Gastroesophageal sphincter (tissue), 3 donors: ENCODE measurements at regions not wholly inside any gene's neighbourhood (a gene's known extent, or its start where the extent isn't known, plus 50 kb on each side); places are given as distances from the start of the nearest gene placed in this dataset.

Experiments used
- CTCF ChIP-seq, 4 experiments: fragments of 200-600 bp in 2 of 4; fragments of 450-650 bp in 2 of 4; sonication (generic) in 1 of 4; IDR thresholded peaks; one replicate each; pipeline ENCODE4 v1.5.1; 2017 to 2019; ENCODE audit warnings: antibody characterized with exemption in 4 of 4, mild to moderate bottlenecking in 2 of 4, moderate library complexity in 2 of 4
- EP300 ChIP-seq: sonication (generic); formaldehyde crosslinking; IDR thresholded peaks from one replicate; pipeline ENCODE4 v1.6.1; 2017; ENCODE audit warnings: antibody characterized with exemption, mild to moderate bottlenecking
- POLR2A ChIP-seq, 2 donors: fragments of 450-650 bp; IDR thresholded peaks; one replicate each; pipeline ENCODE4 v1.6.1; 2017; ENCODE audit warnings: antibody characterized with exemption in 2 of 2, mild to moderate bottlenecking in 2 of 2, moderate library complexity in 1 of 2
- POLR2AphosphoS5 ChIP-seq: sonication (generic); formaldehyde crosslinking; IDR thresholded peaks from one replicate; pipeline ENCODE4 v1.6.1; 2017; ENCODE audit warnings: antibody characterized with exemption

- TF ChIP-seq CTCF (IDR thresholded peaks at IDR 0.05) (no peak), POLR2AphosphoS5 (no peak), POLR2A (IDR thresholded peaks at IDR 0.05) (no peak), EP300 (no peak)
Measured at GRCh38 chr18:67081482-67082211, 434.9 kb downstream of the DSEL start.
